Astrocyte of the spinal cord (primary cell): ENCODE measurements at regions not wholly inside any gene's neighbourhood (a gene's known extent, or its start where the extent isn't known, plus 50 kb on each side); places are given as distances from the start of the nearest gene placed in this dataset.
"Not testable (repeated sequence)": the region's sequence is repeated elsewhere in the genome, so short reads cannot be mapped to it uniquely, and the experiment has no call there.

Source experiments
- DNase-seq: peaks from one replicate; pipeline ENCODE4 v3.0.0; 2011; ENCODE audit warnings: low read depth, low spot score
- H3K4me3 ChIP-seq: 2 replicates; pipeline ENCODE4 v1.5.1; 2011; ENCODE audit warnings: low read depth, mild to moderate bottlenecking, low read length, moderate library complexity
- CTCF ChIP-seq: IDR thresholded peaks from 2 replicates; pipeline ENCODE4 v1.5.1; 2012; ENCODE audit warnings: low read depth, mild to moderate bottlenecking, low read length, inconsistent platforms
- in situ Hi-C: cut with HindIII; loops from 2 replicates; pipeline ENCODE4 v1.10.0; 2017; ENCODE audit warnings: low sequenced_read_pairs

- no peak overlapping the region for H3K4me3 ChIP-seq
- DNase-seq = no peak
- TF ChIP-seq CTCF = no peak
- in situ Hi-C loops = no loop called here
Observed at GRCh38 chr4:60913002-60913401, 287.1 kb upstream of the ADGRL3 start.

GRCh38 chr4:60913671-60914070 is 286.5 kb upstream of the ADGRL3 start:
- H3K4me3 ChIP-seq = no peak overlapping the region
- in situ Hi-C loops = no loop called here
- no peak for TF ChIP-seq CTCF
- no peak for DNase-seq

GRCh38 chr4:60921735-60922134 is 278.4 kb upstream of the ADGRL3 start:
- H3K4me3 ChIP-seq, in situ Hi-C loops, DNase-seq: not testable (repeated sequence)

- no peak for TF ChIP-seq CTCF
- H3K4me3 ChIP-seq = no peak overlapping the region
- in situ Hi-C loops = no loop called here
- DNase-seq = no peak
Observed at GRCh38 chr4:60923075-60923474, 277.1 kb upstream of the ADGRL3 start.

- TF ChIP-seq CTCF = no peak
- H3K4me3 ChIP-seq = no peak overlapping the region
- in situ Hi-C loops = no loop called here
- no peak for DNase-seq
Observed at GRCh38 chr4:60926624-60927023, 273.5 kb upstream of the ADGRL3 start.

- DNase-seq = no peak
- no peak for TF ChIP-seq CTCF
- in situ Hi-C loops = no loop called here
- H3K4me3 ChIP-seq = no peak overlapping the region
Observed at GRCh38 chr4:60930866-60931265, 269.3 kb upstream of the ADGRL3 start.

- in situ Hi-C loops = no loop called here
- TF ChIP-seq CTCF = no peak
- DNase-seq = peak; percentile 9
- no peak overlapping the region for H3K4me3 ChIP-seq
Observed at GRCh38 chr4:60934566-60935295, 265.4 kb upstream of the ADGRL3 start.
